Ishikawa (cell line): ENCODE measurements at regions not wholly inside any gene's neighbourhood (a gene's known extent, or its start where the extent isn't known, plus 50 kb on each side); places are given as distances from the start of the nearest gene placed in this dataset.

Experiments used
- EP300 ChIP-seq: IDR thresholded peaks from 2 replicates; pipeline ENCODE4 v1.6.1; 2012; ENCODE audit warnings: borderline replicate concordance
- TAF1 ChIP-seq: IDR thresholded peaks from 2 replicates; pipeline ENCODE4 v1.6.1; 2012; ENCODE audit warnings: low read depth, mild to moderate bottlenecking
- TF ChIP-seq, protein P1 (sequence below): IDR thresholded peaks from 2 replicates; pipeline ENCODE4 v1.6.1; 2012

DNA sequence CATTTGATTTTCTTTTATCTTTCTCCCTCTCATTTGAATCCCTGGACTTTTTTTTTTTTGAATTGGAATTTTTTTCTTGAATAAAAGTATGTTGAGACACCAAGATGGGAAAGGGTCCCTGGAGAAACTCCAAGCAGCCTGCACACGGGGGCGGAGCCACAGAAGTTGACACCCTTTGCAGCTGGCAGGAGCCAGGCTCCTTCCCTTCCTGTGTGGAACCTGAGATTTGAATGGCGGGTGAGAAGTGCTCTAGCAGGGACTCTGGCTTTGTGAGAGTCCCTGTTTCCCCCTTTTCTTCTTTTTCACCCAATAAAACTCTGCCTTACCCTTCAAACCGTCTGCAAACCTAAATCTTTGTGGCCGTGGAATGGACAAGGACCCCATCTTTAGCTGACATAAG, 1381.0 kb upstream of the MIR17HG start:
- TF ChIP-seq, protein P1, sequence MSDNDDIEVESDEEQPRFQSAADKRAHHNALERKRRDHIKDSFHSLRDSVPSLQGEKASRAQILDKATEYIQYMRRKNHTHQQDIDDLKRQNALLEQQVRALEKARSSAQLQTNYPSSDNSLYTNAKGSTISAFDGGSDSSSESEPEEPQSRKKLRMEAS = no peak
- no peak for TF ChIP-seq EP300
- TF ChIP-seq TAF1 = no peak
